Stomach (tissue), 4 donors: ENCODE measurements at regions not wholly inside any gene's neighbourhood (a gene's known extent, or its start where the extent isn't known, plus 50 kb on each side); places are given as distances from the start of the nearest gene placed in this dataset.

Experiments
- EP300 ChIP-seq: sonication (generic); formaldehyde crosslinking; IDR thresholded peaks from one replicate; pipeline ENCODE4 v1.6.1; 2017; ENCODE audit warnings: antibody characterized with exemption
- POLR2A ChIP-seq, 4 donors: fragments of 450-650 bp; IDR thresholded peaks; one replicate each; pipeline ENCODE4 v1.6.1; 2016; ENCODE audit warnings: antibody characterized with exemption in 4 of 4, control low read depth in 2 of 4, mild to moderate bottlenecking in 1 of 4, moderate library complexity in 1 of 4
- TF ChIP-seq, protein P1 (sequence below), 7 experiments: fragments of 450-650 bp in 4 of 7; fragments of 200-600 bp in 3 of 7; sonication (generic) in 3 of 7; IDR thresholded peaks; one replicate each; pipeline ENCODE4 v1.5.1; 2016 to 2019; ENCODE audit warnings: antibody characterized with exemption in 7 of 7, control low read depth in 2 of 7, mild to moderate bottlenecking in 1 of 7

GRCh38 chr9:106779796-106780195, 83.2 kb upstream of the ZNF462 start:
- TF ChIP-seq POLR2A (IDR thresholded peaks at IDR 0.05): no peak
- no peak for TF ChIP-seq EP300
- TF ChIP-seq, protein P1, sequence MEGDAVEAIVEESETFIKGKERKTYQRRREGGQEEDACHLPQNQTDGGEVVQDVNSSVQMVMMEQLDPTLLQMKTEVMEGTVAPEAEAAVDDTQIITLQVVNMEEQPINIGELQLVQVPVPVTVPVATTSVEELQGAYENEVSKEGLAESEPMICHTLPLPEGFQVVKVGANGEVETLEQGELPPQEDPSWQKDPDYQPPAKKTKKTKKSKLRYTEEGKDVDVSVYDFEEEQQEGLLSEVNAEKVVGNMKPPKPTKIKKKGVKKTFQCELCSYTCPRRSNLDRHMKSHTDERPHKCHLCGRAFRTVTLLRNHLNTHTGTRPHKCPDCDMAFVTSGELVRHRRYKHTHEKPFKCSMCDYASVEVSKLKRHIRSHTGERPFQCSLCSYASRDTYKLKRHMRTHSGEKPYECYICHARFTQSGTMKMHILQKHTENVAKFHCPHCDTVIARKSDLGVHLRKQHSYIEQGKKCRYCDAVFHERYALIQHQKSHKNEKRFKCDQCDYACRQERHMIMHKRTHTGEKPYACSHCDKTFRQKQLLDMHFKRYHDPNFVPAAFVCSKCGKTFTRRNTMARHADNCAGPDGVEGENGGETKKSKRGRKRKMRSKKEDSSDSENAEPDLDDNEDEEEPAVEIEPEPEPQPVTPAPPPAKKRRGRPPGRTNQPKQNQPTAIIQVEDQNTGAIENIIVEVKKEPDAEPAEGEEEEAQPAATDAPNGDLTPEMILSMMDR (IDR thresholded peaks at IDR 0.05): no peak
